PC-9 (cell line): ENCODE measurements at regions not wholly inside any gene's neighbourhood (a gene's known extent, or its start where the extent isn't known, plus 50 kb on each side); places are given as distances from the start of the nearest gene placed in this dataset.
A peak's percentile ranks its signal among the peaks of the same experiment; 100 is the strongest.

Experiments
- BruUV-seq: library from RNA; stranded (reverse); fragments of 400-500 nt; replicated peaks from 2 replicates; lab custom pipeline; 2021; lab: Mats Ljungman, UMichigan
- CTCF ChIA-PET: fragments of 300-600 bp; sonication (Branson Sonifier 250); formaldehyde crosslinking; loops from one replicate; lab custom pipeline; 2022; ENCODE audit warnings: antibody characterized with exemption; lab: Charles Lee
- POLR2A ChIA-PET: fragments of 300-600 bp; sonication (Branson Sonifier 250); formaldehyde crosslinking; loops from one replicate; lab custom pipeline; 2022; ENCODE audit warnings: antibody characterized with exemption; ENCODE audit not compliant: unreplicated experiment; lab: Charles Lee
- DNase-seq, 2 experiments: peaks; one replicate each; pipeline versions ENCODE4 v3.0.0 to v3.0.0-alpha.2; 2015 to 2022; ENCODE audit warnings: mixed read lengths in 1 of 2
- H2AFZ ChIP-seq: fragments of 200-600 bp; sonication (generic); 2 replicates; pipeline ENCODE4 v1.8.1; 2017; ENCODE audit warnings: antibody characterized with exemption
- H3F3A ChIP-seq: fragments of 200-600 bp; sonication (generic); 2 replicates; pipeline ENCODE4 v1.8.1; 2017; ENCODE audit warnings: antibody characterized with exemption, mild to moderate bottlenecking, low read depth; ENCODE audit not compliant: insufficient read depth
- H3K27ac ChIP-seq: fragments of 200-600 bp; sonication (generic); 2 replicates; pipeline ENCODE4 v1.6.1; 2016; ENCODE audit warnings: mixed run types
- H3K27me3 ChIP-seq: fragments of 200-600 bp; sonication (generic); 2 replicates; pipeline ENCODE4 v1.6.1; 2016; ENCODE audit warnings: low read depth, mixed run types; ENCODE audit not compliant: insufficient read depth
- H3K36me3 ChIP-seq: fragments of 200-600 bp; sonication (generic); 2 replicates; pipeline ENCODE4 v1.6.1; 2016; ENCODE audit warnings: low read depth, mixed run types
- H3K4me1 ChIP-seq: fragments of 200-600 bp; sonication (generic); replicated peaks from 2 replicates; pipeline ENCODE4 v1.6.1; 2016; ENCODE audit warnings: mixed run types; ENCODE audit not compliant: insufficient read depth
- H3K4me2 ChIP-seq: fragments of 200-600 bp; sonication (generic); 2 replicates; pipeline ENCODE4 v1.6.1; 2017; ENCODE audit warnings: mixed run types
- H3K4me3 ChIP-seq: fragments of 200-600 bp; sonication (generic); 2 replicates; pipeline ENCODE4 v1.6.1; 2016; ENCODE audit warnings: mixed run types
- H3K79me2 ChIP-seq: fragments of 200-600 bp; sonication (generic); 2 replicates; pipeline ENCODE4 v1.6.1; 2017; ENCODE audit warnings: low read depth, mixed run types
- H3K9me2 ChIP-seq: fragments of 200-600 bp; sonication (generic); 2 replicates; pipeline ENCODE4 v1.8.1; 2017; ENCODE audit warnings: mild to moderate bottlenecking; ENCODE audit not compliant: insufficient read depth
- H3K9me3 ChIP-seq: fragments of 200-600 bp; sonication (generic); 2 replicates; pipeline ENCODE4 v1.8.1; 2016; ENCODE audit warnings: low read depth; ENCODE audit not compliant: insufficient read depth
- H4K20me1 ChIP-seq: fragments of 200-600 bp; sonication (generic); 2 replicates; pipeline ENCODE4 v1.8.1; 2017; ENCODE audit not compliant: insufficient read depth
- EZH2 ChIP-seq: fragments of 200-600 bp; sonication (generic); IDR thresholded peaks from 2 replicates; pipeline ENCODE4 v1.8.0; 2017; ENCODE audit warnings: antibody characterized with exemption, low read depth
- intact Hi-C: fragments of 100-400 bp; cut with micrococcal nuclease; formaldehyde crosslinking; loops from one replicate; pipeline ENCODE4 v1.10.0; 2022; ENCODE audit not compliant: unreplicated experiment
- TF ChIP-seq, protein P1 (sequence below): fragments of 200-600 bp; sonication (generic); conservative IDR thresholded peaks from 2 replicates; pipeline ENCODE4 v1.6.1; 2017; ENCODE audit warnings: mixed run types, antibody characterized with exemption, mild to moderate bottlenecking, moderate library complexity

DNA sequence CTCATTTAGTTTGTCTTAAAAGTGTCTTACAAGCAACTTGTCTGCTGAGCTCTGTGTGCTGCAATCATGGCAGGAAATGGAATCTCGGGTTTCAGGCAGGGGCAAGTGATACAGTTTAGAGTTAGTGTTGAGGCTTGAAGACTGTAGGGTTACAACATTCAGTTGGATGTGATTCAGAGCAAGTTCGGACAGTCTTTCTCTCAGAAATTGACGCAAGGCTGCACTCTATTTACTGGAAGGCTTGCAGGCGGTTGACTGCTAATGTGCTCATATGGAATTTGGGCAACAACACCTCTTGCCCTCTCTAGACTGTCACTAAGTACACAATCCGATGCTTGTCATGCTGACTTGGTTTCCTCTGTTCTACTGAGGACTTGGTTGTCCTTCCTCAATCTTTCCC, 161.7 kb upstream of the BMPER start:
- no peak overlapping the region for H3K4me2 ChIP-seq
- H3K9me3 ChIP-seq, result no peaks in the 10 kb centered on the region
- H3K4me3 ChIP-seq, result no peak overlapping the region
- no peak overlapping the region for H3K27ac ChIP-seq
- H3K36me3 ChIP-seq, result no peaks in the 10 kb centered on the region
- H3F3A ChIP-seq, result no peaks in the 10 kb centered on the region
- H4K20me1 ChIP-seq, result no peaks in the 10 kb centered on the region
- no peaks in the 10 kb centered on the region for H3K79me2 ChIP-seq
- H3K4me1 ChIP-seq, result no peaks in the 10 kb centered on the region
- no peak for DNase-seq
- CTCF ChIA-PET, result no interaction called here
- TF ChIP-seq, protein P1, sequence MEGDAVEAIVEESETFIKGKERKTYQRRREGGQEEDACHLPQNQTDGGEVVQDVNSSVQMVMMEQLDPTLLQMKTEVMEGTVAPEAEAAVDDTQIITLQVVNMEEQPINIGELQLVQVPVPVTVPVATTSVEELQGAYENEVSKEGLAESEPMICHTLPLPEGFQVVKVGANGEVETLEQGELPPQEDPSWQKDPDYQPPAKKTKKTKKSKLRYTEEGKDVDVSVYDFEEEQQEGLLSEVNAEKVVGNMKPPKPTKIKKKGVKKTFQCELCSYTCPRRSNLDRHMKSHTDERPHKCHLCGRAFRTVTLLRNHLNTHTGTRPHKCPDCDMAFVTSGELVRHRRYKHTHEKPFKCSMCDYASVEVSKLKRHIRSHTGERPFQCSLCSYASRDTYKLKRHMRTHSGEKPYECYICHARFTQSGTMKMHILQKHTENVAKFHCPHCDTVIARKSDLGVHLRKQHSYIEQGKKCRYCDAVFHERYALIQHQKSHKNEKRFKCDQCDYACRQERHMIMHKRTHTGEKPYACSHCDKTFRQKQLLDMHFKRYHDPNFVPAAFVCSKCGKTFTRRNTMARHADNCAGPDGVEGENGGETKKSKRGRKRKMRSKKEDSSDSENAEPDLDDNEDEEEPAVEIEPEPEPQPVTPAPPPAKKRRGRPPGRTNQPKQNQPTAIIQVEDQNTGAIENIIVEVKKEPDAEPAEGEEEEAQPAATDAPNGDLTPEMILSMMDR, result no peak
- TF ChIP-seq EZH2, result no peak
- POLR2A ChIA-PET, result no interaction called here
- no TSS peak for BruUV-seq
- no peak overlapping the region for H2AFZ ChIP-seq
- no peaks in the 10 kb centered on the region for H3K9me2 ChIP-seq
- H3K27me3 ChIP-seq, result peaks cover 8% of the 10 kb centered on the region
- intact Hi-C loops, result no loop called here

DNA sequence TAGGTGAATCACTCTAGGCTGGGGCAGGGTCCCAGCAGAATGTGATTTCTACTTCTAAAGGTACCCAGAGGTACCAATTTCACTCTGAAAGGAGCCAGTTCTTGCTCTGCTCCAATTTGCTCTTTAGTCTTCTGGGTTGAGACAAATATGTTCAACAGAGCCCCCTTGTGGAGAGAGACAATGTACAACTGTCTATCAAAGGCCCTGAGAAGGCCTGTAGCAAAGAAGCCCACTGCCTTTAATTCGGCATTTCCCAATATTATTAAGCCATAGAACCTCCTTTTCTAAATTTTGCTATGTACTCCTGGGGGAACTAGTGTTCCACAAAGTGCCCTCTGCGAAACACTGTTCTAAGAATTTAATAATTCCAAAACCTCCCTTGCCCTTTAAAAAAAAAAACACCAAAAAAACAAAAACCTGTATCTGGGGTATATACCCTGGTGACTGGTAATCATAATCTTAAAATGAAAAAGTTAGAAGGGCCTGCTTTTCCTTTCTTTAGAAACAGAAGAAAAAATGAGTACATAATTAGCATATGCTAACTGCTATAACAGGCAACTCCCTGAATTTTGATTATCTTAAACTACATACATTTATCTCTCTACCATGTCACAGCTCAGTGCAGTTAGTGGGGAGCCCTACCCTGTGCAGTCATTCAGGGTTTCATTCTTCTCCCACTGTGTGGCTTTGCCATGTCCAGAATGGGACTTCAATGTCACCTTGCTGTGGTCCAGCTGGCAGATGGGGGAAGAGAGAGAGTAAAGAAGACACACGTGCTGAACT, 160.9 kb upstream of the BMPER start:
- no peaks in the 10 kb centered on the region for H3K9me3 ChIP-seq
- no peak overlapping the region for H2AFZ ChIP-seq
- H4K20me1 ChIP-seq, result no peaks in the 10 kb centered on the region
- ChIA-PET CTCF (no interaction called here), POLR2A (no interaction called here)
- H3K4me1 ChIP-seq, result no peaks in the 10 kb centered on the region
- no peaks in the 10 kb centered on the region for H3K9me2 ChIP-seq
- no peaks in the 10 kb centered on the region for H3K36me3 ChIP-seq
- TF ChIP-seq, protein P1, result peak; percentile 59
- TF ChIP-seq EZH2, result no peak
- no peak overlapping the region for H3K4me2 ChIP-seq
- intact Hi-C loops, result no loop called here
- no peaks in the 10 kb centered on the region for H3F3A ChIP-seq
- peaks cover 8% of the 10 kb centered on the region for H3K27me3 ChIP-seq
- no TSS peak for BruUV-seq
- H3K27ac ChIP-seq, result no peak overlapping the region
- H3K79me2 ChIP-seq, result no peaks in the 10 kb centered on the region
- no peak overlapping the region for H3K4me3 ChIP-seq
- DNase-seq, result no peak

DNA sequence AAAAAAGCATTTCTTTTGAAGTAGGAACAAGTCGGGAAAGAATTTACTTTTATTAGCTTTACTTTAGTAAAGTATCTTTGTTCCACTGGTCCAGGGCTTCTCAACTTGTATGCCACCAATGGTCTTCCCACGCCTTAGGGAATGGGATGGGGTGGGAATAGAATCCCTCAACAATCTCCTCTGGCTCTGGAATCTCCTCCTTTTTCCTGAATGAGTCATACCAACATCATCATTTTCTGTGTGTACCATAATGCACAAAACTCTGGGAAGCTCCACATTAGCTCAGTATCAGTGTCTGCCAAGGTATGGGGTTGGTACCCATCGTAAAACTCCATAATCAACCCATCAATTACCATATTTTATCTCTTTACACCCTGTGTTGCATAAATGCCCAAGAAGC, 159.4 kb upstream of the BMPER start:
- no TSS peak for BruUV-seq
- no peak overlapping the region for H3K4me3 ChIP-seq
- no peak overlapping the region for H3K4me2 ChIP-seq
- H3K4me1 ChIP-seq, result no peaks in the 10 kb centered on the region
- H3F3A ChIP-seq, result no peaks in the 10 kb centered on the region
- no peaks in the 10 kb centered on the region for H4K20me1 ChIP-seq
- intact Hi-C loops, result no loop called here
- no peaks in the 10 kb centered on the region for H3K79me2 ChIP-seq
- peaks cover 11% of the 10 kb centered on the region for H3K27me3 ChIP-seq
- no peak overlapping the region for H3K27ac ChIP-seq
- H3K9me2 ChIP-seq, result no peaks in the 10 kb centered on the region
- POLR2A ChIA-PET, result no interaction called here
- H3K36me3 ChIP-seq, result no peaks in the 10 kb centered on the region
- no peak for DNase-seq
- TF ChIP-seq, protein P1, result no peak
- TF ChIP-seq EZH2, result no peak
- no peaks in the 10 kb centered on the region for H3K9me3 ChIP-seq
- no peak overlapping the region for H2AFZ ChIP-seq
- CTCF ChIA-PET, result no interaction called here
